ENCODE measurements at regions not wholly inside any gene's neighbourhood (a gene's known extent, or its start where the extent isn't known, plus 50 kb on each side); places are given as distances from the start of the nearest gene placed in this dataset.
"Not testable (repeated sequence)": the region's sequence is repeated elsewhere in the genome, so short reads cannot be mapped to it uniquely, and the experiment has no call there.

GRCh38 chr6:51116723-51117122, 298.1 kb downstream of the TFAP2B start:
- no peaks in the 10 kb centered on the region for H3K27me3 Mint-ChIP-seq (ENCODE audit: insufficient read depth, unreplicated experiment)
- H3K4me1 Mint-ChIP-seq (ENCODE audit: insufficient read depth, unreplicated experiment): no peaks in the 10 kb centered on the region
- H3K27ac Mint-ChIP-seq (ENCODE audit: low read depth, unreplicated experiment): no peak overlapping the region
- no peaks in the 10 kb centered on the region for H3K9me3 Mint-ChIP-seq (ENCODE audit: unreplicated experiment)
- BruUV-seq (replicated peaks): no TSS peak
- DNase-seq (ENCODE audit: unreplicated experiment): no peak
- no peak overlapping the region for H3K4me3 Mint-ChIP-seq (ENCODE audit: unreplicated experiment)
- ChIA-PET POLR2A (no interaction called here), CTCF (interaction anchor here (0.7 kb wide), 1 partner anchor 18 kb away, joined by 3 read pairs; no protein-coding TSS in a partner anchor)
- no peaks in the 10 kb centered on the region for H3K36me3 Mint-ChIP-seq (ENCODE audit: insufficient read depth, unreplicated experiment)
- TF ChIP-seq, protein P1, sequence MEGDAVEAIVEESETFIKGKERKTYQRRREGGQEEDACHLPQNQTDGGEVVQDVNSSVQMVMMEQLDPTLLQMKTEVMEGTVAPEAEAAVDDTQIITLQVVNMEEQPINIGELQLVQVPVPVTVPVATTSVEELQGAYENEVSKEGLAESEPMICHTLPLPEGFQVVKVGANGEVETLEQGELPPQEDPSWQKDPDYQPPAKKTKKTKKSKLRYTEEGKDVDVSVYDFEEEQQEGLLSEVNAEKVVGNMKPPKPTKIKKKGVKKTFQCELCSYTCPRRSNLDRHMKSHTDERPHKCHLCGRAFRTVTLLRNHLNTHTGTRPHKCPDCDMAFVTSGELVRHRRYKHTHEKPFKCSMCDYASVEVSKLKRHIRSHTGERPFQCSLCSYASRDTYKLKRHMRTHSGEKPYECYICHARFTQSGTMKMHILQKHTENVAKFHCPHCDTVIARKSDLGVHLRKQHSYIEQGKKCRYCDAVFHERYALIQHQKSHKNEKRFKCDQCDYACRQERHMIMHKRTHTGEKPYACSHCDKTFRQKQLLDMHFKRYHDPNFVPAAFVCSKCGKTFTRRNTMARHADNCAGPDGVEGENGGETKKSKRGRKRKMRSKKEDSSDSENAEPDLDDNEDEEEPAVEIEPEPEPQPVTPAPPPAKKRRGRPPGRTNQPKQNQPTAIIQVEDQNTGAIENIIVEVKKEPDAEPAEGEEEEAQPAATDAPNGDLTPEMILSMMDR (IDR thresholded peaks at IDR 0.05; ENCODE audit: unreplicated experiment): no peak
- intact Hi-C loops (cut with micrococcal nuclease): no loop called here

- intact Hi-C loops (cut with micrococcal nuclease): no loop called here
- H3K9me3 Mint-ChIP-seq (ENCODE audit: unreplicated experiment): peaks cover 7% of the 10 kb centered on the region
- no peak overlapping the region for H3K27ac Mint-ChIP-seq (ENCODE audit: low read depth, unreplicated experiment)
- BruUV-seq (replicated peaks): no TSS peak
- no peaks in the 10 kb centered on the region for H3K4me1 Mint-ChIP-seq (ENCODE audit: insufficient read depth, unreplicated experiment)
- ChIA-PET CTCF (interaction anchor here (0.8 to 1.2 kb wide), 2 partner anchors 11 to 156 kb away, joined by 3 to 4 read pairs; no protein-coding TSS in a partner anchor), POLR2A (interaction anchor here (0.6 kb wide), 1 partner anchor 1503 kb away, joined by 3 read pairs; no protein-coding TSS in a partner anchor)
- H3K27me3 Mint-ChIP-seq (ENCODE audit: insufficient read depth, unreplicated experiment): no peaks in the 10 kb centered on the region
- H3K4me3 Mint-ChIP-seq (ENCODE audit: unreplicated experiment): no peak overlapping the region
- DNase-seq (ENCODE audit: unreplicated experiment): no peak
- H3K36me3 Mint-ChIP-seq (ENCODE audit: insufficient read depth, unreplicated experiment): no peaks in the 10 kb centered on the region
- TF ChIP-seq, protein P1 (IDR thresholded peaks at IDR 0.05; ENCODE audit: unreplicated experiment): no peak
Observed at GRCh38 chr6:51118792-51119191, 300.1 kb downstream of the TFAP2B start.

DNA sequence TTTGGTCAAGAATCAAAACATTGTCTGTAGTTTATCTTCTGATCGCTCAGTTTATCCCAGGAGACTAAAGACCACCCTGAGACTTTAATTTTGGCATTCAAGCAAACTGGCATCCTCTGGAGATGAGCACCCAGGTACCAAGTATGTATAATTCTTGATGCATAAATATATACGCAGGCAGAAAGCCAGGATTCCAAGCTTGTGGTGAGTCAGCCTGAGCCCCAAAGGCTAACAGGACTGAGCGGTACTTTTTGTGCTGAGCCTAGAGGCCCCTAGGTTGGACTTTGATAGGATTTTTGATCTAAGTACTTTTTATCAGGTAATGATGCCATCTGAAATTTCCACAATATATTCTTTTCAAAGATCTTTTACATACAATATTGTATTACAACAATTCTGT, 301.3 kb downstream of the TFAP2B start:
- Mint-ChIP-seq H3K4me1 (ENCODE audit: insufficient read depth, unreplicated experiment) (no peaks in the 10 kb centered on the region), H3K36me3 (ENCODE audit: insufficient read depth, unreplicated experiment) (no peaks in the 10 kb centered on the region), H3K27me3 (ENCODE audit: insufficient read depth, unreplicated experiment) (no peaks in the 10 kb centered on the region), H3K9me3 (ENCODE audit: unreplicated experiment) (peaks cover 7% of the 10 kb centered on the region), H3K27ac (ENCODE audit: low read depth, unreplicated experiment) (no peak overlapping the region), H3K4me3 (ENCODE audit: unreplicated experiment) (no peak overlapping the region)
- DNase-seq (ENCODE audit: unreplicated experiment): peak; percentile 54
- no TSS peak for BruUV-seq (replicated peaks)
- intact Hi-C loops (cut with micrococcal nuclease): no loop called here
- ChIA-PET POLR2A (interaction anchor here (0.6 kb wide), 1 partner anchor 179 kb away, joined by 3 read pairs; no protein-coding TSS in a partner anchor), CTCF (interaction anchor here (0.7 to 1.2 kb wide), 2 partner anchors 15 to 155 kb away, joined by 3 read pairs; no protein-coding TSS in a partner anchor)
- TF ChIP-seq, protein P1 (IDR thresholded peaks at IDR 0.05; ENCODE audit: unreplicated experiment): no peak

- intact Hi-C loops (cut with micrococcal nuclease); DNase-seq (ENCODE audit: unreplicated experiment); BruUV-seq (replicated peaks); H3K4me1 Mint-ChIP-seq (ENCODE audit: insufficient read depth, unreplicated experiment); CTCF ChIA-PET; H3K4me3 Mint-ChIP-seq (ENCODE audit: unreplicated experiment); H3K9me3 Mint-ChIP-seq (ENCODE audit: unreplicated experiment); H3K27me3 Mint-ChIP-seq (ENCODE audit: insufficient read depth, unreplicated experiment); H3K27ac Mint-ChIP-seq (ENCODE audit: low read depth, unreplicated experiment); H3K36me3 Mint-ChIP-seq (ENCODE audit: insufficient read depth, unreplicated experiment); POLR2A ChIA-PET: not testable (repeated sequence)
Observed at GRCh38 chr6:51121380-51121976, 302.8 kb downstream of the TFAP2B start.

Data from MCF 10A (cell line).